ENCODE measurements at regions not wholly inside any gene's neighbourhood (a gene's known extent, or its start where the extent isn't known, plus 50 kb on each side); places are given as distances from the start of the nearest gene placed in this dataset.
"Not testable (repeated sequence)": the region's sequence is repeated elsewhere in the genome, so short reads cannot be mapped to it uniquely, and the experiment has no call there.

DNA sequence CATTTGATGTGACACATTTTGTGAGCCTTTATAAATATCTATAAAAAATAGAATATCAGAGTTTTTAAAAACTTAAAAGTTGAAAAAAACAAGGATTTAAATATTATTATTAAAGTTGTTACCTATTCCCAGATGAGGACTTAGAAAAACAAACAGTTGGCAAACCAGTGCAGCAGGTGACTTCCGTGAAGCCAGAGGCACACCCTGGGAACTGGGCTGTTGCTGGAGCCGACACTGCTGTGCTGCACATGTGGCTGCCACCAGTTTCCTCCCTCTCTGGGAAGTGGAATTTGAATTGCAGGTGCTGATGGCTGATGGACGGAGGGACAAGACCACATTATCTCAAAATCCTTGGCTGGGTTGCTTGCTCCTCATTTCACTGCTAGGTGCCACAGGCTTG is 442.4 kb upstream of the NPAP1 start:
- H2AK5ac ChIP-seq (ENCODE audit: insufficient read length, low read length); H3K18ac ChIP-seq (ENCODE audit: insufficient read length, low read depth, low read length); H2BK12ac ChIP-seq (ENCODE audit: insufficient read length, low read depth, low read length); H3K4me1 ChIP-seq (ENCODE audit: insufficient read depth, low read length); H4K20me1 ChIP-seq (ENCODE audit: control insufficient read depth, insufficient read depth, insufficient read length); H3K4ac ChIP-seq (ENCODE audit: low read depth, low read length); H3K9ac ChIP-seq (ENCODE audit: extremely low read depth, insufficient read length, low read length); H3K4me2 ChIP-seq (ENCODE audit: insufficient read depth, insufficient read length, low read length); H3T11ph ChIP-seq (ENCODE audit: low read length); H3K27ac ChIP-seq (ENCODE audit: insufficient read length, low read depth, low read length); H3K27me3 ChIP-seq (ENCODE audit: insufficient read depth, low read length); H3K27me3 Mint-ChIP-seq (ENCODE audit: low read depth); H2AFZ ChIP-seq (ENCODE audit: low read length); H4K91ac ChIP-seq (ENCODE audit: insufficient read length, low read depth, low read length); H3K23ac ChIP-seq (ENCODE audit: insufficient read length, low read depth, low read length); DNase-seq; H2BK120ac ChIP-seq (ENCODE audit: low read depth, low read length, poor library complexity, severe bottlenecking); H3K79me2 ChIP-seq (ENCODE audit: insufficient read depth, low read length); H2BK20ac ChIP-seq (ENCODE audit: low read depth, low read length, poor library complexity, severe bottlenecking); H3K23me2 ChIP-seq (ENCODE audit: insufficient read length, low read depth, low read length, poor library complexity, severe bottlenecking); H2BK15ac ChIP-seq (ENCODE audit: low read depth, low read length); H2BK5ac ChIP-seq (ENCODE audit: insufficient read length, low read length); H4K8ac ChIP-seq (replicated peaks; ENCODE audit: insufficient read length, low read depth, low read length); H3K56ac ChIP-seq (ENCODE audit: insufficient read length, low read depth, low read length); H3K4me3 Mint-ChIP-seq; H3K14ac ChIP-seq (ENCODE audit: insufficient read depth, low read length); H3K4me1 Mint-ChIP-seq; H3K79me1 ChIP-seq (ENCODE audit: insufficient read depth, low read depth, low read length, poor library complexity, severe bottlenecking); H4K5ac ChIP-seq (ENCODE audit: insufficient read length, low read depth, low read length); H3K27ac Mint-ChIP-seq: not testable (repeated sequence)
- peaks cover 17% of the 10 kb centered on the region for H3K9me3 ChIP-seq (ENCODE audit: control insufficient read depth, low read depth, low read length)
- Mint-ChIP-seq H3K9me3 (peaks cover 51 to 65% of the 10 kb centered on the region in 2 experiments), H3K36me3 (ENCODE audit: insufficient read depth in 1 of 3, low read depth in 3 of 3) (peaks cover 6 to 13% (median 12%) of the 10 kb centered on the region in 3 experiments; a peak in 6 of 7 replicates)
- WGBS (ENCODE audit: extremely low coverage, insufficient read length, low lambda C conversion rate) = no CpG with 5 or more reads among the region's 3 CpGs

DNA sequence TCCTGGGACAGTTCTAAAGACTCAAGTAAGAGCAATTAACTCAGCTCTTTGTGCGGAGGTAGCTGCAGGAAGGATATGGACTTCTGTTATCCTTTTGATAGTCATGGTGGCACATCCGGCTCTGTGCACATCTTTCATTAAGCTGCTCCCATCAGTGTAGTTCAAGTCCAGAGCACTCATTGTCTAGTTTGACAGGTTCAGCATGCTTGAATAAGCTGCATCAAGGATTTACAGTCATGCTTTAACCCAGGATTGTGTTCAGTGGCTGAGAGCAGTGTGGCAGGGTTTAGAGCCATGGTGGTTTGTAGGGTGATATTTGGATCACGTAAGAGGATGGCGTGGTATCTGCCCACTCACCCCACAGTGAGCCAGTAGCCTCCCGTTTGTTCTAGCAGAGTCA is 435.0 kb upstream of the NPAP1 start:
- H3K9me3 Mint-ChIP-seq = peaks cover 64 to 71% of the 10 kb centered on the region in 2 experiments
- H4K20me1 ChIP-seq (ENCODE audit: control insufficient read depth, insufficient read depth, insufficient read length); H3K4ac ChIP-seq (ENCODE audit: low read depth, low read length); H3T11ph ChIP-seq (ENCODE audit: low read length); H3K79me2 ChIP-seq (ENCODE audit: insufficient read depth, low read length); H3K27me3 ChIP-seq (ENCODE audit: insufficient read depth, low read length); H4K8ac ChIP-seq (replicated peaks; ENCODE audit: insufficient read length, low read depth, low read length); H2BK5ac ChIP-seq (ENCODE audit: insufficient read length, low read length); H3K4me3 Mint-ChIP-seq; H2BK12ac ChIP-seq (ENCODE audit: insufficient read length, low read depth, low read length); H3K36me3 Mint-ChIP-seq (ENCODE audit: insufficient read depth in 1 of 3, low read depth in 3 of 3); H3K14ac ChIP-seq (ENCODE audit: insufficient read depth, low read length); H3K27ac Mint-ChIP-seq; H3K23me2 ChIP-seq (ENCODE audit: insufficient read length, low read depth, low read length, poor library complexity, severe bottlenecking); H3K23ac ChIP-seq (ENCODE audit: insufficient read length, low read depth, low read length); H3K18ac ChIP-seq (ENCODE audit: insufficient read length, low read depth, low read length); H2AK5ac ChIP-seq (ENCODE audit: insufficient read length, low read length); DNase-seq; H3K27me3 Mint-ChIP-seq (ENCODE audit: low read depth); H4K91ac ChIP-seq (ENCODE audit: insufficient read length, low read depth, low read length); H3K9ac ChIP-seq (ENCODE audit: extremely low read depth, insufficient read length, low read length); H3K4me1 Mint-ChIP-seq; H3K27ac ChIP-seq (ENCODE audit: insufficient read length, low read depth, low read length); H3K4me2 ChIP-seq (ENCODE audit: insufficient read depth, insufficient read length, low read length); H3K79me1 ChIP-seq (ENCODE audit: insufficient read depth, low read depth, low read length, poor library complexity, severe bottlenecking); H3K56ac ChIP-seq (ENCODE audit: insufficient read length, low read depth, low read length); H3K4me1 ChIP-seq (ENCODE audit: insufficient read depth, low read length); H4K5ac ChIP-seq (ENCODE audit: insufficient read length, low read depth, low read length); H2AFZ ChIP-seq (ENCODE audit: low read length); H2BK15ac ChIP-seq (ENCODE audit: low read depth, low read length); H2BK120ac ChIP-seq (ENCODE audit: low read depth, low read length, poor library complexity, severe bottlenecking); H2BK20ac ChIP-seq (ENCODE audit: low read depth, low read length, poor library complexity, severe bottlenecking): not testable (repeated sequence)
- H3K9me3 ChIP-seq (ENCODE audit: control insufficient read depth, low read depth, low read length) = peaks cover 25% of the 10 kb centered on the region
- WGBS (ENCODE audit: extremely low coverage, insufficient read length, low lambda C conversion rate) = no CpG with 5 or more reads among the region's 5 CpGs
